Caco-2 (cell line): ENCODE measurements at regions not wholly inside any gene's neighbourhood (a gene's known extent, or its start where the extent isn't known, plus 50 kb on each side); places are given as distances from the start of the nearest gene placed in this dataset.

ENCODE experiments used
- BruUV-seq: library from RNA; stranded (reverse); fragments of 400-500 nt; replicated peaks from 2 replicates; lab custom pipeline; 2021; lab: Mats Ljungman, UMichigan
- CTCF ChIA-PET: fragments of 300-600 bp; sonication (Branson Sonifier 250); formaldehyde crosslinking; loops from one replicate; lab custom pipeline; 2022; ENCODE audit warnings: antibody characterized with exemption; lab: Charles Lee
- POLR2A ChIA-PET: fragments of 300-600 bp; sonication (Branson Sonifier 250); formaldehyde crosslinking; loops from one replicate; lab custom pipeline; 2022; ENCODE audit warnings: antibody characterized with exemption; lab: Charles Lee
- DNase-seq, 2 experiments: peaks; one replicate each; pipeline versions ENCODE4 v3.0.0 to v3.0.0-alpha.2; 2020 to 2022
- H3K27me3 ChIP-seq: replicated peaks from 2 replicates; pipeline ENCODE4 v1.6.0; 2011; ENCODE audit warnings: low read length; ENCODE audit not compliant: control insufficient read depth, insufficient read depth
- H3K36me3 ChIP-seq: 2 replicates; pipeline ENCODE4 v1.5.1; 2011; ENCODE audit warnings: low read length; ENCODE audit not compliant: control insufficient read depth, insufficient read depth
- H3K4me1 ChIP-seq: fragments of 250-450 bp; sonication (Bioruptor Pico); 2 replicates; pipeline ENCODE4 v1.5.1; 2020; ENCODE audit warnings: mild to moderate bottlenecking
- H3K4me3 ChIP-seq: 2 replicates; pipeline ENCODE4 v1.5.1; 2011; ENCODE audit warnings: low read depth, mild to moderate bottlenecking, control low read depth, low read length
- H3K9me3 ChIP-seq: fragments of 250-450 bp; sonication (Bioruptor Pico); 2 replicates; pipeline ENCODE4 v1.5.1; 2020; ENCODE audit warnings: mild to moderate bottlenecking, moderate library complexity
- H3K27ac Mint-ChIP-seq: one replicate; pipeline ENCODE4 v1.8.0; 2022; ENCODE audit warnings: mixed read lengths; ENCODE audit not compliant: unreplicated experiment
- H3K27me3 Mint-ChIP-seq: one replicate; pipeline ENCODE4 v1.8.0; 2022; ENCODE audit warnings: mixed read lengths; ENCODE audit not compliant: insufficient read depth, unreplicated experiment
- H3K36me3 Mint-ChIP-seq: one replicate; pipeline ENCODE4 v1.8.0; 2022; ENCODE audit warnings: mild to moderate bottlenecking, mixed read lengths; ENCODE audit not compliant: insufficient read depth, unreplicated experiment
- H3K4me1 Mint-ChIP-seq: one replicate; pipeline ENCODE4 v1.8.0; 2022; ENCODE audit warnings: low read depth, mixed read lengths; ENCODE audit not compliant: unreplicated experiment
- H3K4me3 Mint-ChIP-seq: one replicate; pipeline ENCODE4 v1.8.0; 2022; ENCODE audit warnings: mild to moderate bottlenecking, moderate library complexity, mixed read lengths; ENCODE audit not compliant: unreplicated experiment
- H3K9me3 Mint-ChIP-seq: one replicate; pipeline ENCODE4 v1.8.0; 2022; ENCODE audit warnings: mixed read lengths; ENCODE audit not compliant: unreplicated experiment
- CTCF ChIP-seq, 2 experiments: fragments of 200-600 bp in 1 of 2; IDR thresholded peaks; 1 replicate in 1 of 2; 2 replicates in 1 of 2; pipeline versions ENCODE4 v1.5.1 to v1.8.0; 2011 to 2022; ENCODE audit warnings: antibody characterized with exemption in 1 of 2, control low read depth in 1 of 2, inconsistent platforms in 1 of 2, low read depth in 1 of 2, low read length in 1 of 2, mild to moderate bottlenecking in 1 of 2, moderate library complexity in 1 of 2; ENCODE audit not compliant: insufficient read depth in 1 of 2, severe bottlenecking in 1 of 2, unreplicated experiment in 1 of 2
- intact Hi-C: fragments of 100-400 bp; cut with micrococcal nuclease; formaldehyde crosslinking; loops from one replicate; pipeline ENCODE4 v1.10.0; 2022; ENCODE audit not compliant: unreplicated experiment

- DNase-seq, result no peak
- Mint-ChIP-seq H3K4me3 (no peak overlapping the region), H3K27ac (no peak overlapping the region), H3K4me1 (peaks cover 6% of the 10 kb centered on the region), H3K27me3 (no peaks in the 10 kb centered on the region), H3K9me3 (peaks cover 10% of the 10 kb centered on the region), H3K36me3 (peaks cover 2% of the 10 kb centered on the region)
- BruUV-seq, result no TSS peak
- TF ChIP-seq CTCF (IDR thresholded peaks at IDR 0.05; ENCODE audit: insufficient read depth in 1 of 2, low read depth in 1 of 2, low read length in 1 of 2, severe bottlenecking in 1 of 2, unreplicated experiment in 1 of 2), result no peak
- Histone ChIP-seq H3K9me3 (no peaks in the 10 kb centered on the region), H3K4me1 (no peaks in the 10 kb centered on the region), H3K27me3 (no peaks in the 10 kb centered on the region), H3K4me3 (no peak overlapping the region), H3K36me3 (no peaks in the 10 kb centered on the region)
- intact Hi-C loops, result no loop called here
- CTCF ChIA-PET, result no interaction called here
- POLR2A ChIA-PET, result no interaction called here
These were observed 92.6 kb upstream of the NEK7 start for GRCh38 chr1:198064181-198064580.

- CTCF ChIA-PET, result no interaction called here
- Mint-ChIP-seq H3K27ac (no peak overlapping the region), H3K27me3 (no peaks in the 10 kb centered on the region), H3K9me3 (peaks cover 10% of the 10 kb centered on the region), H3K36me3 (peaks cover 5% of the 10 kb centered on the region), H3K4me3 (no peak overlapping the region), H3K4me1 (peaks cover 6% of the 10 kb centered on the region)
- intact Hi-C loops, result no loop called here
- no TSS peak for BruUV-seq
- TF ChIP-seq CTCF (IDR thresholded peaks at IDR 0.05; ENCODE audit: insufficient read depth in 1 of 2, low read depth in 1 of 2, low read length in 1 of 2, severe bottlenecking in 1 of 2, unreplicated experiment in 1 of 2), result no peak
- no peak for DNase-seq
- POLR2A ChIA-PET, result no interaction called here
- Histone ChIP-seq H3K4me3 (no peak overlapping the region), H3K4me1 (no peaks in the 10 kb centered on the region), H3K27me3 (no peaks in the 10 kb centered on the region), H3K36me3 (no peaks in the 10 kb centered on the region), H3K9me3 (peaks cover 7% of the 10 kb centered on the region)
These were observed 88.5 kb upstream of the NEK7 start for GRCh38 chr1:198068285-198068684.

- peaks cover 10% of the 10 kb centered on the region for H3K9me3 Mint-ChIP-seq
- Histone ChIP-seq H3K27me3 (no peaks in the 10 kb centered on the region), H3K9me3 (peaks cover 7% of the 10 kb centered on the region), H3K36me3 (no peaks in the 10 kb centered on the region), H3K4me3 (no peak overlapping the region), H3K4me1 (no peaks in the 10 kb centered on the region)
- BruUV-seq, result no TSS peak
- H3K36me3 Mint-ChIP-seq, result peaks cover 5% of the 10 kb centered on the region
- H3K4me1 Mint-ChIP-seq, result peaks cover 6% of the 10 kb centered on the region
- intact Hi-C loops, result no loop called here
- peak in 1 of 2 experiments; percentile 11 for TF ChIP-seq CTCF (IDR thresholded peaks at IDR 0.05; ENCODE audit: insufficient read depth in 1 of 2, low read depth in 1 of 2, low read length in 1 of 2, severe bottlenecking in 1 of 2, unreplicated experiment in 1 of 2)
- H3K27me3 Mint-ChIP-seq, result no peaks in the 10 kb centered on the region
- DNase-seq, result no peak
- ChIA-PET CTCF (interaction anchor here (0.5 kb wide), 1 partner anchor 396 kb away, joined by 5 read pairs; no protein-coding TSS in a partner anchor), POLR2A (no interaction called here)
- H3K4me3 Mint-ChIP-seq, result no peak overlapping the region
- no peak overlapping the region for H3K27ac Mint-ChIP-seq
These were observed 84.6 kb upstream of the NEK7 start for GRCh38 chr1:198072177-198072576.
